ENCODE measurements at regions not wholly inside any gene's neighbourhood (a gene's known extent, or its start where the extent isn't known, plus 50 kb on each side); places are given as distances from the start of the nearest gene placed in this dataset.

DNA sequence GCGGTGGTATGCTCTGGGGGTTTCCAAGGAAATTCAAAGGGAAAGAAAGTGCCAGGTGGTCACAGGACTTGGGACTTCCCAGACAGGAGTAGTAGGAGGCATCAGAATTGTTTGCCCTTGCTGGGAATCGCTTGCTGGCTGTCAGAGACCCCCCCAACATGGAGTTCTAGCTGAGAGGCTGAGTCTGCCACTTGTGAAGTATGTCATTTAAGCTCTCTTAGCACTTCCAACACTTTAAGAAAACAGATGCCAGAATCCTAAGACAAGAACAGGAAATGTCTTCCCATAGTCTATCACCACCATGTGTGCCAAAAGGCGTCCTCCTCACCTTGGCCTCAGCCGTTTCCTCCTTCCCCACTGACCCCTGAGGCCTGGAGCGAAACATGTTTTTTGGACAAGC, 193.8 kb upstream of the IRX3 start:
- no peak for DNase-seq (ENCODE audit: low read depth in 2 of 2)

DNA sequence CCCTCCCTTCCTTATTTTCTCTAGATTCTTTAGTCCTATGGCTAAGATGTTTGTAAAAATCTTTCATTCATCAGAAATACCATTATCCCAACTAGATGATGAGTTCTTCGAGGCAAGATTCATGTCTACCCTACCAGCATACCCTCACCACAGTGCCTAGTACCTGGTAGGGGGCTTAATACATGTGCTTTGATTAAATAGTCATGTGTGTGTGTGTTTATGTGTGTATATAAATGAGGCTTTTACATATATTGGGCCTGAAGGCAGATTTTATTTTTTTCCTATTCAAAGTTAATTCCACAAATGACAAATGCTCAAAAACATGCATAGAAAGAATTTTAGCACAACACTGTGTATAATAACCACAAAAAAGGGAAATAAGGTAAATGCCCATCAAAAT, 193.0 kb upstream of the IRX3 start:
- DNase-seq (ENCODE audit: low read depth in 2 of 2), result no peak

DNA sequence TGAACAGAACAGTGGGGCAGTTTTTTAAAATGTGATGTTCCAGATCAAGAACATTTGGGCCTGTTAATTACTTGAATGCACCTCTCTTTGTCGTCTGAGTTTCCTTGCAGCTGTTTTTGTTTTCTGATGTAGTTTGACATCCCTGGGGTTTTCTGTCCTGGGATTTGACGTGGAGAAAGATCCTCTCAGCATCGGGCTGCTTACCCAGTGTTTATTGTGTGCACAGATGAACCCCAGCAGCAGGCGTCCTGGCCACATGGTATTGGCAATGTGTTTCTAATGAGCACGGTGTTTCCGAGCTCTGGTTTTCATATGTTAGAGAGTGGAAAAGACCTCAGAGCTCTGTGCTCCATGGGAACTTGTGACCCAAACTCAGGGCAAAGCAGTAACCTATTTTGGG, 191.1 kb upstream of the IRX3 start:
- DNase-seq (ENCODE audit: low read depth in 2 of 2), result no peak

DNA sequence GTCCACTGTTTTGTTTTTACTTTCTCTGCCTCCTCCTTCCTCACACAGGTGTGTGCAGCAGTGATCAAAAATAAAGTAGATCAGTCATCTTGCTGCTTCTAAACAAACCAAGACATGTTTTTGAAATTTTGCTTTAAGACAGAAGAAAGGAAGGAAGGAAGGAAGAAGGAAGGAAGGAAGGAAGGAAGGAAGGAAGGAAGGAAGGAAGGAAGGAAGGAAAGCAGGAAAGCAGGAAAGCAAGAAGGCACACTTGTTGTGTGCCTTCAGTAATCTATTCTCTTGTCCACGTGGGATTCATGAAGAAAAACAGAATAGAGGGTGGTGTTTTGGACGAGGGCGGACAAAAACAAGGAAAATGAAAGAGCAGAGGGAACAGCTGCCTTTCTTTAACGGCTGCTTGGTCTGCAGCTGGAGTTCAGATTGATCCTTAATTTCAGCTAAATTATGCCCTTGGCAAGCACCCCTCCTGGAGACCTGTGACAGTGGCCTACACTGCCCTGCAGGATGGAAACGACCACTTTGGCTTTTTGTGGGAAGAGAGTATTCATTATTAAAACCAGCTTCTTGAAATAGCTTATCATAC, 188.5 kb upstream of the IRX3 start:
- DNase-seq (ENCODE audit: low read depth in 2 of 2), result no peak

DNA sequence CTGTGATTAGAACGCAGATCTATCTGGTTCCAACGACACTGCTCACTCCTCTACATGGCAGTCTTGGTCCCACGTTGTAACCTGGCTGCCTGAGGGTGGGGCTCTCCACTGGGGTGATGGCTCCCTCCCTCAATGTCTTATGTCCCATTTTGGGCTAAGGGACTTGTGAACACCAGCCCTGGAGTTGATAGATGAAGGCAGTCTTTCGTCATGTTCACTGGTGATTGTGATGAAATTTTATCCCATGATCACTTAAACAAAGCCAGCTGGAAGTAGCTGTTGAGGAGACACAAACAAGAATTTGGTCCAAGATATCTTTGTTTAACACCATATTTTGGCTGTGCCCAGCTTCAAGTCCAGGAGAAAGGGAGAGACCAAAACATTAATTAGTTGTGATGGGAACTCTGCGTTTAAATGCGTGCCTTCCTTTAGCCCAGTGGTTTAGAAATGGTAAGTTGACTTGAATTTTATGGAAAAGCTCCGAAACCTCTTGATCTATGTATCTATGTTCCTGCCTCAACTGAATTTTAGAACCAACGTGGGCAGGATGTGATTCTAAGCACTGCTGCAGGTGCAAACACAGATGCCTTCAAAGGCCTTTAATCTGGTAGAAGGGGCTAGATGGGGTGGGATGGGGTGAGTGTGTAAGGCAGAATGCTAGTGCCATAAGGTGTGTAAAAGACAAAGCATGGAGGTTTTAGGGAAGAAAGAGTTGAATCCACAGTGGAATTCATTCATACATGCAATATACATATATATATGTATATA, 186.8 kb upstream of the IRX3 start:
- no peak for DNase-seq (ENCODE audit: low read depth in 2 of 2)

DNA sequence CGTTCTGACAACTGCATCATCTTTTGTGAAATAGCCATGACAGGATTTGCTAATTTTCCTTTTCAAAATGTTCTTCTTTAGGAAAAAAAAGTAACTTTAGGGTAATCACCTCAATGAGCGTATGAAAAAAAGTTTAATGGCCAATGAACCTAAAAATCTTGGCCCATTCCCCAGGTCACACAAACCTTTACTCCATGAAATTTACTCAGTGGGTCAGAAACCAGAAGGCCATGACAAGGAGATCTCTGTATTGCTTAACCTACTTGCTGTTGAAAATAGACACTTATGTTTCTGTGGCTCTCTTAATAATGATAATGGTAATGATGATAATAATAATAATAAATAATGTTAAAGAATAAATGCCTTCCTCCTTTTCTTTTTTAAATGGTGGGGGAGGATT, 180.8 kb upstream of the IRX3 start:
- no peak for DNase-seq (ENCODE audit: low read depth in 2 of 2)

DNA sequence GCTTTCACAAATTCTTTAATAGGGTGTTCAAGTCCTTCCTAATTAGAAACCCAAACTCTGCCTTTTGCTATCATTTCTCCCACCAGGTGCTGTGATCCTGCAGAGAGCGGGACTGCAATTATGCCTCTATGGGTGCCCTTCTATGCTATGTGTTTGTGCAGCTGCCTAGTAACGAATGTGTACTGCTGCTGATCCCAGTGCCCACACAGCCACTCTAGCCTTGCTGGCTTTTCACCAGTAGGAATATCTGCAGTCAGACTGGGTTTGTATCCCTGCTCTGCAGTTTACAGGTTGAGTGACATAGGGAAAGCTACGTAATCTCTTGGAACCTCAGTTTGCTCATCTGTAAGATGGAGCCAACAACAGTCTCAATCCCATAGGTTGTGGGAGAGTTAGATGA, 179.6 kb upstream of the IRX3 start:
- no peak for DNase-seq (ENCODE audit: low read depth in 2 of 2)

DNA sequence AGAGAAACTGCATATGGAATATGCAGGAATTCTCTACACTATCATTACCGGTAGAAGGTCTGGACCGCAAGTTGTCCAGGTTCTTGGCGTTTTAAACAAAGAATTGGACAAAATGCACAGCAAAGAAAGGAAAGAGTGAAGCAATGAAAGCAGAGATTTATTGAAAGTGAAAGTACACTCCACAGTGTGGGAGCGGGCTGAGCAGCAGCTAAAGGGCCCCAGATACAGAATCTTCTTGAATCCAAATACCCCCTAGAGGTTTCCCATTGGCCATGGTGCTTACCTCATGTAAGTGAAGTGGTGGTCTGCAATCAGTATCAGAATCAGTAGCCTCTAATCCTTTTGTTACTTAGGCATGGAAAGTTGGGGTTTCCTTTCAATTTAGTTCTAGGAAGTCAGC, 178.5 kb upstream of the IRX3 start:
- DNase-seq (ENCODE audit: low read depth in 2 of 2), result no peak

DNA sequence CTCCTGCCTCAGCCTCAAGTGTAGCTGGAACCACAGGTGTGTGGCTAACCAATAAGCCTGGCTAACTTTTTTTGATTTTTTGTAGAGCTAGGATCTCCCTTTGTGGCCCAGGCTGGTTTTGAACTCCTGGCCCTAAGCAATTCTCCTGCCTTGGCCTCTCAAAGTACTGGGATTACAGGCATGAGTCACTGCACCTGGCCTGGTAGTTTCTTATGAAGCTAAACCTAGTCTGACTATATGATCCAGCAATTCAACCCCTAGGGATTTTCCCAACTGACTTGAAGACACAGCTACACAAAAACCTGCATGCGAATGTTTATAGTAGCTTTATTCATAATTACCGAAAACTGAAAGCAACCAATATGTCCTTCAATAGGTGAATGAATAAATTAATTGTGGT, 176.2 kb upstream of the IRX3 start:
- no peak for DNase-seq (ENCODE audit: low read depth in 2 of 2)

DNA sequence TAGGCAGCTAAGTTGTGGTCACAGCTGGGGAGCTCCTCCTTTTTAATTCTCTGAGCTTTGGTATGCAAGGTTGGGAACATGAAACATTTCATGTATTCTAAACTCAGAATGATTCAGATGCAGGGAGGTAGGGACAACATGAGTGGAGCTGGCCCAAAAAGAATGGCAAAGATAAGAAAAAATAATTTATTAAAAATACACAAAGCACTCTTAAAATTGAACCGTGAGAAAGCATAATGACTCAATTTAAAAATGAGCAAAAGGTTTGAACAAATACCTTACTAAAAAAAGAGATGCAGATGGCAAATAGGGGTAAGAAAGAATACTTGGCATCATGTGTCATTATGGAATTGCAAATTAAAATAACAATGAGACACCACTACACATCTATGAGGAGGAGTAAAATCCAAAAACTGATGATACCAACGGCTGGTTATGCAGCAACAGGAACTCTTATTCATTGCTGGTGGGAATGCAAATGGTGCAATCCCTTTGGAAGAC, 175.6 kb upstream of the IRX3 start:
- DNase-seq (ENCODE audit: low read depth in 2 of 2), result no peak

DNA sequence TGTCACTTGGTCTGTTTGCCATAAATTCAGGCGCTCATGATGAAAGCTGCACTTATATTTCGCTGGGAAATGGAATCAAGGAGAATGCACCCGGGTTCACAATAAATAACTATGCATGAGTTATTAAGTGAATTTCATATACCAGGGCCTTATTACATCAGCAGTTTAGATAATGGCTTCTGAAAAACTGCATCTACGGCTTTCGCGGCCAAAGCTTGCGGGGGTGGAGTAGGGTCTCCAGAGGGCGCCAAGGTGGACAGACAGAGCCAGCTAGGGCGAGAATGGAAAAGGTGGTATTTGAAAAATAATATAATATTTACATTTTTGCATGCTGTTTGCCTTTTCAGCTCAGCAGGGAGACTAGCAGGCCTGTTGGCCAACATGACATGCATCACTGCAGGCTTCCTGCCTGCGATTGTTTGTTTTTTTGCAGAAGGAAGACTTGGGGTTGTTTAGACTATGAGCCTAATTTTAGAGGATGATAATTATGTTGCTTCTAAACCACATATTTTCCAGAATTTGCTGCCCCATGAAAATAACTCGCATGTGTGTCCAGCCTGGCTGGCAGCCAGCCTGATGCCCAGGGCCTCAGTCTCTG, 173.8 kb upstream of the IRX3 start:
- no peak for DNase-seq (ENCODE audit: low read depth in 2 of 2)

DNA sequence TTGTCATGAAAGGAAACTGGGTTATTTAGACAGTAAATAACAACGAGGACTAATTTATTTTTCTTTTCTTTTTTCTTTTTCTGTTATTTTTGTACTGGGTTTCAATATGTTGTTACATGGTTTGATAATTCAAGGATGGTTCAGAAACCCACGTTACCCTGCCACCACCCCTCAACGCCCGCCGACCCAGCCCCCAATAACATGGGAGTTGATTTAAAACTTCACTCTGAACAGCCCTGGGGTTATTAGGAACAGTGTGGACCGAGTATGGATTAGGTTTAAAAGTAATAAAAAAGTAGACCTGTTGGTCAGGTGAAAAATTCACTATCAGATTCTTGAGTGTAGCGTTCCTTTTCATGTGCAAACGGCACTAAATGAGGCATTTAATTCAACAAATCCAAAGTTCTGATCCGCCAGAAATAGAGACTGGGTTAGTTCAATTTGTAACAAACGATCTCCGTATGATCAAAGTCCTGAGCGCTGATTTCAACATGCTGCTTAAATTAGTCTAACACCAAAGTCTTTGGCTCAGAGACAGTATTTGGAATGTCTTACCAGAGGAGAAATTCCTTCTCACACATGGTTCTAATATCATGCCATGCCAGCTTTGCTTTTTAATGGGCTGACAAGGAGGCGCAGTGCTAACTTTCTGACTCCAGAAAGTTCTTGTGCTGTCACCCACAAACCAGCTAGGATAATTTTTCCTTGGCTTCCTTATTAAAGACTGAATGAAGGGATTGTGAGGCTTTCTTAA, 173.1 kb upstream of the IRX3 start:
- no peak for DNase-seq (ENCODE audit: low read depth in 2 of 2)

DNA sequence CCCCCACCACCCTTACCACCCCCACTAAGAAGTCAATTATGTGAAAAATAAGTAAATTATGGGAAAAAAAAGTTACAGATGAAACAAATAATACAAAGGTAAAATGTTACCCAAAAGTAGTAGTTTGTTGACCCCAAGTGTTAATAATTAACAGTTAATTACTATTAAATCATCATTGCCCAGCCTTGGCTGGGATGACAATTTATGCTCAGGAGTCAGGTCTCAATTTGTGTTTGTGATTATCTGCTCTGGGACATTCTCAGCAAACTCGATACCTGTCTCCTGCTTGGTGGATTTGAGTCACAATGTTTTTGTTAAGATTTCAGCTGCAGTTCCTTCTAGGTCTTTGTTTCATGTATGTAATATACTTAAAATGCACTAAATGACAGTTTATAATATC, 172.3 kb upstream of the IRX3 start:
- no peak for DNase-seq (ENCODE audit: low read depth in 2 of 2)

DNA sequence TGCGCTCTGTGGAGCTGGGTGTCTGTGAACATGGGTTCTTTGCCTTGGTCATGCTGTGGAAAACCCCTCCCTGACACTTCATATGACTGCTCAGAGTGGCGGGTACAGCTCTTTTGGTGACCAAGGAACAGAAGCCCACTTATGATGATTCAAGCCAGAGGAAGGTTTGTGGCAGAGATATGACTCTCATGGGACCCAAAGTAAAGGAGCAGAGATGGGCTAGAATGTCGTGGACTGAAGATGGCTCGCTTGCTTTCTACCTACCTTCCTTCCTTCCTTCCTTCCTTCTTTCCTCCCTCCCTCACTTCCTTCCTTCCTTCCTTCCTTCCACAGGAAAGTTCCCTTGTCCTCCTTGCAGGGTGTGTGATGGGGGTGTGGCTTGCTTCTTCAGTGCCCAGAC, 169.7 kb upstream of the IRX3 start:
- no peak for DNase-seq (ENCODE audit: low read depth in 2 of 2)

DNA sequence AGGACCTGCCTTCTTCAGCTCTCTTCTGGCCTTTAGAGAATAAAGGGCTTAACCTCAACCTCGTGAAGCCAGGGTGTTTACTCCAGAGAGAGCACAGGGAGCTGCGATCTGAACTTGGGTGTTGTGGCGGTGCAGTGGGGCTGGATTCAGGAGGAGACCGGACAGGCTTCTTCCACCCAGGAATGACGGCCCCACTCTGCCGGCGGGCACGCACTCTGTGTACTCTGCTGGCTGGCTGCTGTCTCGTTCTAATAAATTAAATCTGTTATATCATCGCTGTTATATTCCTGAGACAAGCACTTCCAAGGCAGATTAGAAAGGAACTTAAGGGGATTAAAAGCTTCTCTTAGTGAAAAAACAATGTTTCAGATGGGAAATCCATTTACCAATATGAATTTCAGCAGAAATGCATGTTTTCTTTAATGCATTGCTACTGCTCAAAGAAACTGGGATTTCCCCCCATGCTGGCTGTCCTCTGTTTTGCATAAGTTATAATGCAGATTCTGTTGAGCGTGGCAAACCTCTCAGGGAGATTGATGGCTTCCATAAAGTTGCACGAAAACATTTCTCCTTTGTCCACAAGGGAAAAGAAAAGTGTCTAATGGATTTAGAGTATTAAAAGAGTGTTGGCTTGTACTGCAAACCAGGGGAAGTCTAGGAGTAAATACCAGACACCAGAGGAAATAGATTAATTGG, 168.6 kb upstream of the IRX3 start:
- DNase-seq (ENCODE audit: low read depth in 2 of 2), result no peak

DNA sequence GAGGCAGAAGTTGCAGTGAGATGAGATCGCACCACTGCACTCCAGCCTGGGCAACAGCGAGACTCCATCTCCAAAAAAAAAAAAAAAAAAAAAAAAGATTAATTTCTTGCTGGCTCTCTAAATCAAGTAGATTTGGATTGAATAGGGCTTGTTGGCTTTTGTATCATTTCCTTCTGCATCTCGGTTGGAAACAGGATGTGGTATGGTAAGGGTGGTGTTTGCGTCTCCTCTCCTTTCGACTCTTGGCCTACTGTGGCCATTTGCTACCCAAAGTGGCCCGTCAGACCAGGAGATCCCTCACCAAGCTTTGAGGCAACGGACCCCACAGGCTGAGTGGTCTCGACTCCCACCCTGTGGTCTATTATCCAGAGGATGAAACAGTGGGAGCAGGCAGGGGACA, 168.0 kb upstream of the IRX3 start:
- no peak for DNase-seq (ENCODE audit: low read depth in 2 of 2)

DNA sequence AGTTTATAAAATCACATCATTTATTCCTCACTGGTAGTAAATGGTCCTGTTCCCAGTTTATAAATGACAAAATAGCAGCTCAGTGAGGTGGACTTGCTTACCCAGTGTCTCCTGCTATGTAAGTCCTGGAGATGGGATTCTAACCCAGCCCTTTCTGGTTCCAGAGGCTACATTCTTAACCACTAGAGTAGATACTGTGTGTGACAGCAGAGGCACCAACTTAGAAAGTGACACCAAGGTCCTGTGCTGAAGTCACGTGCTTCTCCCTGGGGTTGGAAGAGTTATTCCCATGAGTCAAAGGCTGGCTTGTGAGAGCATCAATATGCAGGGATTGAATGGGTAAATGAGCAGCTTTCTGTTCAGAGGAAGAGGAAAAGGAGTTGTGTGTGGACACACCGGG, 167.3 kb upstream of the IRX3 start:
- no peak for DNase-seq (ENCODE audit: low read depth in 2 of 2)

DNA sequence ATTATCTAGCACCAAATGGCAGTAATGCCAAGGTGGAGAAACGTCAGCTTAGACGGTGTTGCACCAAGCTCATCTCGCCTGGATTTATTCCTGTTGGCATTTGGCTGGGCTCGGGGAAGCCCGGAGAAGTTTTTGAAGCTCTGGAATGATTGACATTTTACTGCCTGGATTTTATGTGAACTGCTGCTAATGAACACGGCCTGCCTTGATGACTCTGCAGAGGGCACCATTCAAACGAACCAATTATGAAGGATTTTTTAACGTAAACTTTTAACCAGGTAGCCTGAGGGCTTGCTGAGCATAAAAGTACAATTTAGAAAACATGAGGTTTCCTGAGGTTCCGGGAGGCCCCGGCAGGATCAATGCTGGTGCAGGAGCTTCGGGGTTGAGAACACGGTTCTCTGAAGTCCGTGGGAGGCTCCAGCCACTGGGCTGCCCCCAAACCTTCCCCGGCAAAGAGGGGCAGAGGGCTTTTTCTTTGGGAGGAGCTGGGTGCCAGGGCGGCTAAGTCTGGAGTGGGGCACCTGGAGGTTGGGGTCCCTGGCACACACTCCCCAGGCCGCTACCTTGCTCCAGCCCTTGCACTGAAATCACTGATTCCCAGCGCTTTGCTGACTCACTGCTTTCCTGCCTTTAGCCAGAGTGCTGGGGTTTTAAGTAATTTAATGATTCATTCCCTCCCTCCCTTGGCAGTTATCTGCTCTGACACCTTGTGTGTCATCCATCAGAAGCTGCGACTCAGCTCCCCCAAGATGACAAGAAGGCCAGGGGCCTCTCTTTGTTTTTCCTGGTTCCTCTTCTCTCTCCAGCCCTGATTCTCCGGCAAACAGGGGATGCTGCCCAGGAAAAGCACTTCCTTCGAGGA, 161.2 kb upstream of the IRX3 start:
- no peak for DNase-seq (ENCODE audit: low read depth in 2 of 2)

DNA sequence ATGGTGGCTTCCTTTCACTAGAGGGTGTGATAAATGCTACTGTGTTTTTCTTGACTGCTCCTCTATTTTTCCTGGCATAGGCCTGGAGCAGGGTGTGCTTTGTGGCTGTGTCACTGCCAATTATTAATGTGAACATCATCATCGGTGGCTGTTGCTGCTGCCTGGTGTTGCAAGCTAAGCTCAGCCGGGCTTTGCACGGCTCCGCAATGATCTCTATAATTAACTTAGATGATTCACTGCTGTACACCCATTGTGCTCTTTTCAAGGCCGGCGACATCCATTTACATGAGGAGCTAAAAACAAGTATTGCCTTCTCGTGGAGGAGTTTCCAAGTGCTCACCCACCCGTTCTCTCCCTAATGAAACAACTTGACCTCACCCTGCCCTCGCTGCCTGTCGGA, 160.1 kb upstream of the IRX3 start:
- DNase-seq (ENCODE audit: low read depth in 2 of 2), result no peak

DNA sequence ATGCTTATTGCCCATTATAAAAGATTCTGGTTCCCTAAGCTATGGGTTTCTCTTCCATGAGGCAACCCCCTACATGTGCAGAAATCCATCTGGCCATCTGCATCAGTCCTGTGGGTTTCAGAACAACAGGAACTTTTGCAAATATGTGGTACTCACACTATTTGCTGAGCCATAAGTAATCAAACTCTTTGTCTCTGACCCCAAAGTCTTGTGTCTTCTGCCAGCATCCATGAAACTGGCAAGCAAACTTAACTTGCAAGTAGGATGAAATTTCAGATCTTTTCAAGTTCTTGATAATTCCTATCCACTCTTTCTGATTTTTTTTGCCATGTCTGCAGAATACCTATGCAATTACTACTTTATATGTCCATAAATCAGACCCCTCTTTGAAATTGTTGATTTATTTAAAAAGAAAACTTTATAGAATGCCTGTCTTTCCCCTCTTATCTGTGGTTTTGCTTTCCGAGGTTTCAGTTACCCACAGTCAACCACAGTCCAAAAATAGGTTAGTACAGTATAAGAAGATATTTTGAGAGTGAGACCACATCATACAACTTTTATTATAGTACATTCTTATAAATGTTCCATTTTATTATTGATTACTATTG, 158.4 kb upstream of the IRX3 start:
- no peak for DNase-seq (ENCODE audit: low read depth in 2 of 2)

DNA sequence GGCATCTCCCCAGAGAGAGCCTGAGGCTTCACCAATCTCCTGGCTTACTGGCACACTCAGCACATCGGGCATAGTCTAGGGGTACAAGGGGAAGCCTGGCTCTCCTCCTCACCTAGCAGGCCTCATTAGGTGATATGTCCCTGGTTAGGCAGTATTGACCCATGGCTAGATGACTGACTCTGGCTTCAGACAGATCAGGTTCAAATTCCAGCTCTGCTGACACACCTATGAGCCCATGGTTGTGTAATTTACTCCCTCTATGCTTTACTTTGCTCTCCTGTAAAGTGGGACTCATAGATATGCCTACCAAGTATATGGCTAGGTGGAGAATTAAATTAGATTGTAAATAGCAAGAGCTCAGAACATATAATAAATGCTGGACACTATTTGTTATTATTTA, 157.3 kb upstream of the IRX3 start:
- no peak for DNase-seq (ENCODE audit: low read depth in 2 of 2)
